ENCODE measurements at regions not wholly inside any gene's neighbourhood (a gene's known extent, or its start where the extent isn't known, plus 50 kb on each side); places are given as distances from the start of the nearest gene placed in this dataset.

DNA sequence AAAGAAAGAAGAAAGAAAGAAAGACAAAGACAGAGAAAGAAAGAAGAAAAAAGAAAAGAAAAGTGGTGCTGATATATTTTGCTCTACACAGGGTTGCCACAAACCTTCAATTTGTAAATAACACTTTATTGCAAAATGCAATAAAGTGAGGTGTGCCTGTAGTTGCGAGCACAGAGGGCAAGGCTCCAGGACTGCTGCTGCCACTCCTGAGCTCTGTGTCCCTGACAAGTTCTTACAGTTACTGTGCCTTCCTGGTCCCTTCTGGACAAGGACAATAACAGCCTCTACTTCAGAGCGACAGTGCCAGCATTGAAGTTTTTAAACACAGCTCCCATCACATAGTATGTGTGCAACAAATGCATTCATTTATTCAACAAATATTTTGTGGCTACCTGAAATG, 148.1 kb downstream of the AXIN2 start:
- Histone ChIP-seq H3K4me3 (no peak overlapping the region), H3K27me3 (no peaks in the 10 kb centered on the region), H3K27ac (no peak overlapping the region), H3K9me3 (no peaks in the 10 kb centered on the region), H3K36me3 (no peaks in the 10 kb centered on the region), H3K4me1 (no peaks in the 10 kb centered on the region)
- ATAC-seq, result no peak
- intact Hi-C loops (cut with DNase I), result no loop called here
- no peak for TF ChIP-seq CTCF (IDR thresholded peaks at IDR 0.05)
- DNase-seq, result no peak

- TF ChIP-seq CTCF (IDR thresholded peaks at IDR 0.05), result no peak
- H3K27me3 ChIP-seq, result no peaks in the 10 kb centered on the region
- ATAC-seq (no peak), DNase-seq (no peak)
- H3K36me3 ChIP-seq, result no peaks in the 10 kb centered on the region
- H3K27ac ChIP-seq, result no peak overlapping the region
- intact Hi-C loops (cut with DNase I), result no loop called here
- H3K4me1 ChIP-seq, result no peaks in the 10 kb centered on the region
- H3K4me3 ChIP-seq, result no peak overlapping the region
- no peaks in the 10 kb centered on the region for H3K9me3 ChIP-seq
These were observed 152.1 kb downstream of the AXIN2 start for GRCh38 chr17:65409381-65409780.

DNA sequence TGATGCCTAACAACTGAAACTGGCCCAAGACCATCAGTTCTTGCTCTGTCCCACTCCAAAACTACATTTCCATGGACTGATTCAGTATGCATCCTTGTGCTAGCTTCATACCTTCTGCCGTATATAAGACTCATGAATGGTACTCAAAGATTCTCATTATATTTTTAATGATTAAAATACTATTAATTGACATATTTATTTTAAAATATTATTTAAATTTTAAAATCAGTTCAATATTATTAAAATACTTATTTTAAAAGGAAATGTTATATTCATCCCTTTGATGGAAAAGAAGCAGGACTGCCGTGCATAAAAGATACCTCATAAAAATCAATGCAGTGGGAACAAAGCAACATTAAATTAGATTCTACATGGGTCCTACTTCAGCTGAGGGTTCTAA, 153.4 kb downstream of the AXIN2 start:
- Histone ChIP-seq H3K4me3 (no peak overlapping the region), H3K27ac (no peak overlapping the region), H3K4me1 (no peaks in the 10 kb centered on the region), H3K9me3 (no peaks in the 10 kb centered on the region), H3K36me3 (no peaks in the 10 kb centered on the region), H3K27me3 (no peaks in the 10 kb centered on the region)
- intact Hi-C loops (cut with DNase I), result no loop called here
- TF ChIP-seq CTCF (IDR thresholded peaks at IDR 0.05), result no peak
- no peak for ATAC-seq
- DNase-seq, result no peak

- no peak overlapping the region for H3K27ac ChIP-seq
- ATAC-seq (no peak), DNase-seq (no peak)
- H3K36me3 ChIP-seq, result no peaks in the 10 kb centered on the region
- H3K27me3 ChIP-seq, result no peaks in the 10 kb centered on the region
- H3K4me1 ChIP-seq, result no peaks in the 10 kb centered on the region
- no peak for TF ChIP-seq CTCF (IDR thresholded peaks at IDR 0.05)
- intact Hi-C loops (cut with DNase I), result no loop called here
- H3K4me3 ChIP-seq, result no peak overlapping the region
- H3K9me3 ChIP-seq, result no peaks in the 10 kb centered on the region
These were observed 154.4 kb downstream of the AXIN2 start for GRCh38 chr17:65407017-65407416.

DNA sequence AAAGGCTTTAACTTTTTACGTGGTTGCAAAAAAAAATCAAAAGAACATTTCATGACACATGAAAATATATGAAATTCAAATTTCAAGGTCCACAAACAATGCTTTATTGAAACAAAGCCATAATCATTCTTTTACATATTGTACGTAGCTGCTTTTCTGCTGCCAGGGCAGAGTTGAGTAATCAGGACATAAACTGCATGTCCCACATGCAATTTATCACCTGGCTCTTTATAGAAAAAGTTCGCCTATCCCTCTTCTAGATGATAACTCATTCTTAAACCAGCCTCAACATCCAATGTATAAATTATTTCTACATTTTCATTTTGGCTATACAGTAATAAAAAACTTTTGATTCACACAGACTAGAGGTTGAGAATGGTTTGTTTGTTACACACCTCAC, 154.9 kb downstream of the AXIN2 start:
- H3K9me3 ChIP-seq, result no peaks in the 10 kb centered on the region
- DNase-seq (no peak), ATAC-seq (no peak)
- intact Hi-C loops (cut with DNase I), result no loop called here
- no peaks in the 10 kb centered on the region for H3K27me3 ChIP-seq
- no peak overlapping the region for H3K27ac ChIP-seq
- TF ChIP-seq CTCF (IDR thresholded peaks at IDR 0.05), result no peak
- H3K4me1 ChIP-seq, result no peaks in the 10 kb centered on the region
- no peaks in the 10 kb centered on the region for H3K36me3 ChIP-seq
- no peak overlapping the region for H3K4me3 ChIP-seq

- intact Hi-C loops (cut with DNase I), result no loop called here
- H3K27ac ChIP-seq, result no peak overlapping the region
- ATAC-seq (no peak), DNase-seq (no peak)
- H3K4me1 ChIP-seq, result no peaks in the 10 kb centered on the region
- H3K9me3 ChIP-seq, result no peaks in the 10 kb centered on the region
- no peaks in the 10 kb centered on the region for H3K27me3 ChIP-seq
- TF ChIP-seq CTCF (IDR thresholded peaks at IDR 0.05), result no peak
- no peak overlapping the region for H3K4me3 ChIP-seq
- no peaks in the 10 kb centered on the region for H3K36me3 ChIP-seq
These were observed 155.9 kb downstream of the AXIN2 start for GRCh38 chr17:65405563-65405962.
